ENCODE measurements at regions not wholly inside any gene's neighbourhood (a gene's known extent, or its start where the extent isn't known, plus 50 kb on each side); places are given as distances from the start of the nearest gene placed in this dataset.

DNA sequence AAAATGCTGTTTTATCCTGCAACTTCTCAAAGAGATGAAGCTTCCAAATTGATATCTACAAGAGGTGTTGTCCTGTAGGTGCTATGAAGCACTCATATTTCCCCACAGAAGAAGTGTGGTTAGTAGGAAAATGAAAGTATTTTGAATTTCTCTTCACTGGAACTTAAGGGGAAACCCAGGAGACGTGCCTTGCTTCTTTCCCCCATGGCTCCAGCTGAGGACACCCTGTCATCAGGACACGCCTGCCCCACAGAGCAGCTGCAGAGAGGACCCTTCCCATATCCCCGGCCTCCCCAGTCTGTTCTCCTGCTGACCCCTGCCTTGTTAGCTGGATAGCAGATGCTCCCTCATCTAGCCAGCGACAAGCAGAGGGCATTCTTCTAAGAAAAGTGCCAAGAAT is 371.3 kb downstream of the COG6 start (continued):
- TF ChIP-seq CTCF (IDR thresholded peaks at IDR 0.05 in 2 of 3, conservative IDR thresholded peaks at IDR 0.05 in 1 of 3; ENCODE audit: control insufficient read depth in 2 of 3, extremely low read depth in 1 of 3, insufficient read depth in 1 of 3, low read depth in 3 of 3, low read length in 3 of 3) = peak in 1 of 3 experiments; percentile 6; a peak in 1 of 6 replicates

DNA sequence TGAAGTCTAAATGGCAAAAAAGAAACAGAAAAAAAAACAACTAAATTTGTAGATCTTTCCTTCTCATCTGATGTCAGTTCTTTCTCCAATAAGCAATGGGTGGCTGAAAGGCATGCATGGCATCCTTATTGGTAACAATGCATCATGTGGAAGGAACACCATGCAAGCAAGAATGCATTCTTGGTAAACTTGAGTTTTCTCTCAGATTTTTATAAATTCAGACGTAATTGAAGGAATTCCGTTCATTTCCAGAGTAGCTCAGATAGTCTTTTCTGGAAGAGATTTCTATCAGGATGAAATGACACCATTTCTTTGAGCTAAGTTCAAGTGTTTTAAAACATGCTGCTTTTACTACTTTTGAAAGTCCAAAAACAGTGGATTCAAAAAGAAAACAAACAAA is 373.0 kb downstream of the COG6 start:
- Histone ChIP-seq H2AFZ (ENCODE audit: control insufficient read depth, low read depth, low read length) (no peak overlapping the region), H3K36me3 (ENCODE audit: control insufficient read depth in 2 of 2, insufficient read depth in 2 of 2, low read length in 1 of 2) (no peaks in the 10 kb centered on the region), H3K27me3 (replicated peaks in 1 of 2; ENCODE audit: control insufficient read depth in 2 of 2, insufficient read depth in 2 of 2, low read length in 1 of 2) (no peaks in the 10 kb centered on the region), H3K4me1 (ENCODE audit: control insufficient read depth, insufficient read depth, low read length) (peaks cover 22% of the 10 kb centered on the region), H3K27ac (ENCODE audit: control insufficient read depth, insufficient read depth) (no peak overlapping the region), H3K4me3 (no peak overlapping the region), H4K20me1 (ENCODE audit: control insufficient read depth, insufficient read depth) (no peaks in the 10 kb centered on the region), H3K9ac (ENCODE audit: control insufficient read depth, insufficient read depth, low read length) (no peak overlapping the region), H3K9me3 (replicated peaks; ENCODE audit: control insufficient read depth, insufficient read depth, low read length) (no peaks in the 10 kb centered on the region; the same call in 1 of the 3 replicates), H3K79me2 (ENCODE audit: control insufficient read depth, insufficient read depth, low read length) (no peaks in the 10 kb centered on the region), H3K4me2 (ENCODE audit: control insufficient read depth, insufficient read depth) (no peak overlapping the region)
- DNase-seq (ENCODE audit: low read depth, low spot score) = no peak
- ChIA-PET POLR2A (no interaction called here), RAD21 (ENCODE audit: unreplicated experiment) (no interaction called here), CTCF (interaction anchor here (1.5 kb wide), 1 partner anchor 86 kb away, joined by 5 read pairs; no protein-coding TSS in a partner anchor), SMC1A (ENCODE audit: uncharacterized antibody, unreplicated experiment) (interaction anchor here (1.4 to 1.8 kb wide), 2 partner anchors 7 to 10 kb away, joined by 3 to 4 read pairs; no protein-coding TSS in a partner anchor)
- no TSS peak for BruUV-seq (replicated peaks)
- in situ Hi-C loops (cut with MboI) = no loop called here
- intact Hi-C loops (cut with micrococcal nuclease; ENCODE audit: unreplicated experiment) = loop anchor here (5.0 to 10.0 kb wide), 2 partner anchors 71 to 76 kb away; no protein-coding TSS in a partner anchor
- 98% methylated on average over 2 of the region's 2 CpGs for WGBS (ENCODE audit: insufficient coverage, insufficient replicate concordance, low lambda C conversion rate, missing lambda C conversion rate)
- no peak for ATAC-seq
- no peak for TF ChIP-seq PAX8 (IDR thresholded peaks at IDR 0.05)
- TF ChIP-seq, protein P1, sequence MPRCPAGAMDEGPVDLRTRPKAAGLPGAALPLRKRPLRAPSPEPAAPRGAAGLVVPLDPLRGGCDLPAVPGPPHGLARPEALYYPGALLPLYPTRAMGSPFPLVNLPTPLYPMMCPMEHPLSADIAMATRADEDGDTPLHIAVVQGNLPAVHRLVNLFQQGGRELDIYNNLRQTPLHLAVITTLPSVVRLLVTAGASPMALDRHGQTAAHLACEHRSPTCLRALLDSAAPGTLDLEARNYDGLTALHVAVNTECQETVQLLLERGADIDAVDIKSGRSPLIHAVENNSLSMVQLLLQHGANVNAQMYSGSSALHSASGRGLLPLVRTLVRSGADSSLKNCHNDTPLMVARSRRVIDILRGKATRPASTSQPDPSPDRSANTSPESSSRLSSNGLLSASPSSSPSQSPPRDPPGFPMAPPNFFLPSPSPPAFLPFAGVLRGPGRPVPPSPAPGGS (IDR thresholded peaks at IDR 0.05; ENCODE audit: borderline replicate concordance, insufficient read depth, low read depth, low read length, poor library complexity, severe bottlenecking) = no peak
- no peak for TF ChIP-seq JUNB (IDR thresholded peaks at IDR 0.05)
- TF ChIP-seq PAX5 (IDR thresholded peaks at IDR 0.05; ENCODE audit: borderline replicate concordance, low read depth, low read length) = no peak
- TF ChIP-seq RFX5 (IDR thresholded peaks at IDR 0.05; ENCODE audit: low read depth, low read length) = no peak
- no peak for FAIRE-seq
